WI38 (cell line): ENCODE measurements at regions not wholly inside any gene's neighbourhood (a gene's known extent, or its start where the extent isn't known, plus 50 kb on each side); places are given as distances from the start of the nearest gene placed in this dataset.
"Not testable (repeated sequence)": the region's sequence is repeated elsewhere in the genome, so short reads cannot be mapped to it uniquely, and the experiment has no call there.

ENCODE experiments used
- H3K4me3 ChIP-seq: 2 replicates; pipeline ENCODE4 v1.5.1; 2011; ENCODE audit warnings: low read depth, mild to moderate bottlenecking, control low read depth, low read length
- CTCF ChIP-seq: IDR thresholded peaks from 2 replicates; pipeline ENCODE4 v1.5.1; 2012; ENCODE audit warnings: low read depth, mild to moderate bottlenecking, control low read depth, low read length

GRCh38 chr6:80886475-80886874 lies 780.0 kb downstream of the BCKDHB start:
- no peak overlapping the region for H3K4me3 ChIP-seq
- no peak for TF ChIP-seq CTCF

- no peak overlapping the region for H3K4me3 ChIP-seq
- TF ChIP-seq CTCF: no peak
These were observed 766.5 kb downstream of the BCKDHB start for GRCh38 chr6:80872951-80873308.

- no peak for TF ChIP-seq CTCF
These were observed 765.9 kb downstream of the BCKDHB start for GRCh38 chr6:80872199-80872950.

GRCh38 chr6:80862756-80863155 lies 756.3 kb downstream of the BCKDHB start:
- H3K4me3 ChIP-seq: no peak overlapping the region
- TF ChIP-seq CTCF: no peak

More at GRCh38 chr6:80872199-80872950, 765.9 kb downstream of the BCKDHB start:
- H3K4me3 ChIP-seq: no peak overlapping the region

- H3K4me3 ChIP-seq: no peak overlapping the region
- no peak for TF ChIP-seq CTCF
These were observed 753.6 kb downstream of the BCKDHB start for GRCh38 chr6:80860107-80860506.

GRCh38 chr6:80847973-80848372 lies 741.5 kb downstream of the BCKDHB start:
- not testable (repeated sequence) for H3K4me3 ChIP-seq

GRCh38 chr6:80832337-80832736 lies 725.9 kb downstream of the BCKDHB start:
- TF ChIP-seq CTCF: no peak
- no peak overlapping the region for H3K4me3 ChIP-seq

GRCh38 chr6:80793411-80793810 lies 686.9 kb downstream of the BCKDHB start:
- H3K4me3 ChIP-seq: no peak overlapping the region
- TF ChIP-seq CTCF: no peak
